Mesenchymal stem cell (in vitro differentiated cells and primary cell): ENCODE measurements at regions not wholly inside any gene's neighbourhood (a gene's known extent, or its start where the extent isn't known, plus 50 kb on each side); places are given as distances from the start of the nearest gene placed in this dataset.
"Not testable (repeated sequence)": the region's sequence is repeated elsewhere in the genome, so short reads cannot be mapped to it uniquely, and the experiment has no call there.

ENCODE experiments used
- DNase-seq: peaks from one replicate; pipeline ENCODE4 v3.0.0-alpha.2; 2013
- H2AFZ ChIP-seq: one replicate; pipeline ENCODE4 v1.6.1; 2013; ENCODE audit warnings: low read depth, mild to moderate bottlenecking, control low read depth, inconsistent platforms, low read length, moderate library complexity
- H2AK5ac ChIP-seq: 2 replicates; pipeline ENCODE4 v1.6.1; 2013; ENCODE audit warnings: low read length, moderate library complexity, mild to moderate bottlenecking, inconsistent platforms; ENCODE audit not compliant: severe bottlenecking
- H2BK120ac ChIP-seq: one replicate; pipeline ENCODE4 v1.6.1; 2013; ENCODE audit warnings: low read depth, mild to moderate bottlenecking, inconsistent platforms, low read length, moderate library complexity
- H2BK12ac ChIP-seq, 2 experiments: one replicate each; pipeline ENCODE4 v1.6.1; 2013; ENCODE audit warnings: inconsistent platforms in 2 of 2, low read length in 2 of 2, mild to moderate bottlenecking in 2 of 2, moderate library complexity in 2 of 2, control low read depth in 1 of 2
- H2BK15ac ChIP-seq: one replicate; pipeline ENCODE4 v1.6.1; 2013; ENCODE audit warnings: mild to moderate bottlenecking, low read depth, inconsistent platforms; ENCODE audit not compliant: poor library complexity, severe bottlenecking
- H2BK5ac ChIP-seq: 2 replicates; pipeline ENCODE4 v1.6.1; 2013; ENCODE audit warnings: low read depth, mild to moderate bottlenecking, low read length, control low read depth, inconsistent platforms; ENCODE audit not compliant: poor library complexity, severe bottlenecking
- H3K14ac ChIP-seq, 2 experiments: one replicate each; pipeline ENCODE4 v1.6.1; 2013; ENCODE audit warnings: inconsistent platforms in 2 of 2, low read length in 2 of 2, control low read depth in 1 of 2, mild to moderate bottlenecking in 1 of 2, moderate library complexity in 1 of 2
- H3K18ac ChIP-seq, 2 experiments: one replicate each; pipeline ENCODE4 v1.6.1; 2013; ENCODE audit warnings: inconsistent platforms in 2 of 2, low read length in 2 of 2, control low read depth in 1 of 2, low read depth in 1 of 2, mild to moderate bottlenecking in 1 of 2
- H3K23ac ChIP-seq, 2 experiments: one replicate each; pipeline ENCODE4 v1.6.1; 2013; ENCODE audit warnings: inconsistent platforms in 2 of 2, low read length in 2 of 2, mild to moderate bottlenecking in 2 of 2, moderate library complexity in 2 of 2, control low read depth in 1 of 2
- H3K27ac ChIP-seq: 2 replicates; pipeline ENCODE4 v1.5.1; 2013; ENCODE audit warnings: mild to moderate bottlenecking, moderate library complexity, low read length, control low read depth, inconsistent platforms; ENCODE audit not compliant: poor library complexity, severe bottlenecking
- H3K27me3 ChIP-seq, 2 experiments: 2 replicates each; pipeline versions ENCODE4 v1.6.1 to v1.7.0; 2013; ENCODE audit warnings: low read length in 2 of 2, mild to moderate bottlenecking in 2 of 2, moderate library complexity in 2 of 2, control low read depth in 1 of 2, inconsistent platforms in 1 of 2; ENCODE audit not compliant: control insufficient read depth in 1 of 2, insufficient read depth in 1 of 2
- H3K36me3 ChIP-seq, 2 experiments: 2 replicates each; pipeline versions ENCODE4 v1.6.1 to v1.7.0; 2013; ENCODE audit warnings: low read length in 2 of 2, control low read depth in 1 of 2, inconsistent platforms in 1 of 2, low read depth in 1 of 2, mild to moderate bottlenecking in 1 of 2; ENCODE audit not compliant: insufficient read depth in 2 of 2, control insufficient read depth in 1 of 2
- H3K4ac ChIP-seq, 2 experiments: one replicate each; pipeline ENCODE4 v1.6.1; 2013; ENCODE audit warnings: inconsistent platforms in 2 of 2, low read length in 2 of 2, mild to moderate bottlenecking in 2 of 2, moderate library complexity in 2 of 2, control low read depth in 1 of 2, low read depth in 1 of 2
- H3K4me1 ChIP-seq: 2 replicates; pipeline ENCODE4 v1.6.1; 2013; ENCODE audit warnings: low read depth, low read length, control low read depth; ENCODE audit not compliant: control insufficient read depth, insufficient read depth
- H3K4me2 ChIP-seq: 2 replicates; pipeline ENCODE4 v1.6.1; 2013; ENCODE audit warnings: low read length, mild to moderate bottlenecking, inconsistent platforms; ENCODE audit not compliant: poor library complexity, severe bottlenecking
- H3K4me3 ChIP-seq, 2 experiments: 2 replicates each; pipeline versions ENCODE4 v1.5.1 to v1.7.0; 2013; ENCODE audit warnings: low read length in 2 of 2, mild to moderate bottlenecking in 2 of 2, control low read depth in 1 of 2, low read depth in 1 of 2; ENCODE audit not compliant: insufficient read depth in 1 of 2
- H3K79me1 ChIP-seq: replicated peaks from 2 replicates; pipeline ENCODE4 v1.6.1; 2013; ENCODE audit warnings: mild to moderate bottlenecking, control low read depth, low read length, inconsistent platforms; ENCODE audit not compliant: poor library complexity, severe bottlenecking
- H3K9ac ChIP-seq: 2 replicates; pipeline ENCODE4 v1.7.0; 2013; ENCODE audit warnings: mild to moderate bottlenecking, low read length, moderate library complexity
- H3K9me3 ChIP-seq: 2 replicates; pipeline ENCODE4 v1.7.0; 2013; ENCODE audit warnings: mild to moderate bottlenecking, low read length; ENCODE audit not compliant: control insufficient read depth
- H4K8ac ChIP-seq: one replicate; pipeline ENCODE4 v1.6.1; 2013; ENCODE audit warnings: inconsistent platforms, mild to moderate bottlenecking, low read length, moderate library complexity
- H4K91ac ChIP-seq: one replicate; pipeline ENCODE4 v1.6.1; 2013; ENCODE audit warnings: mild to moderate bottlenecking, low read length, inconsistent platforms
- WGBS: methylation state at CpG from one replicate; pipeline ENCODE4 v1.1.7; 2013; ENCODE audit warnings: mixed read lengths; 5-methylcytosine and 5-hydroxymethylcytosine counted together

- not testable (repeated sequence) for H3K27me3 ChIP-seq, H3K79me1 ChIP-seq, H3K9ac ChIP-seq, DNase-seq, H2AK5ac ChIP-seq, H3K9me3 ChIP-seq, H3K4me1 ChIP-seq, H3K27ac ChIP-seq, H3K18ac ChIP-seq, H3K4ac ChIP-seq, H2AFZ ChIP-seq, H2BK12ac ChIP-seq, H4K8ac ChIP-seq, H3K23ac ChIP-seq, H2BK5ac ChIP-seq, H2BK15ac ChIP-seq, H3K4me3 ChIP-seq, H3K4me2 ChIP-seq, H4K91ac ChIP-seq, H3K36me3 ChIP-seq, H3K14ac ChIP-seq, H2BK120ac ChIP-seq
These were observed 607.7 kb downstream of the RPIA start for GRCh38 chr2:89299196-89299595.

GRCh38 chr2:89305623-89306022, 614.1 kb downstream of the RPIA start:
- not testable (repeated sequence) for H3K27ac ChIP-seq, H3K36me3 ChIP-seq, H4K91ac ChIP-seq, H3K27me3 ChIP-seq, H2BK12ac ChIP-seq, H3K18ac ChIP-seq, H3K4me2 ChIP-seq, H3K4me3 ChIP-seq, H3K9me3 ChIP-seq, H3K23ac ChIP-seq, H3K9ac ChIP-seq, H3K4me1 ChIP-seq, H3K14ac ChIP-seq, H2BK5ac ChIP-seq, H2AK5ac ChIP-seq, H2BK15ac ChIP-seq, H2BK120ac ChIP-seq, H2AFZ ChIP-seq, DNase-seq, H3K4ac ChIP-seq, H3K79me1 ChIP-seq, H4K8ac ChIP-seq
- no CpG with 5 or more reads among the region's 2 CpGs for WGBS

GRCh38 chr2:89306869-89307637, 615.6 kb downstream of the RPIA start:
- not testable (repeated sequence) for H2BK120ac ChIP-seq, H3K18ac ChIP-seq, H3K4me1 ChIP-seq, H3K9ac ChIP-seq, H2BK5ac ChIP-seq, H3K23ac ChIP-seq, H3K14ac ChIP-seq, H4K91ac ChIP-seq, H3K4me3 ChIP-seq, H4K8ac ChIP-seq, H3K27me3 ChIP-seq, H3K4ac ChIP-seq, H3K4me2 ChIP-seq, H2AK5ac ChIP-seq, H2BK12ac ChIP-seq, H3K36me3 ChIP-seq, H2AFZ ChIP-seq, H3K9me3 ChIP-seq, H3K27ac ChIP-seq, DNase-seq, H3K79me1 ChIP-seq, H2BK15ac ChIP-seq
- WGBS = no CpG with 5 or more reads among the region's 8 CpGs

GRCh38 chr2:89318990-89319389, 627.5 kb downstream of the RPIA start:
- not testable (repeated sequence) for H3K18ac ChIP-seq, DNase-seq, H4K8ac ChIP-seq, H2BK120ac ChIP-seq, H3K27ac ChIP-seq, H2BK12ac ChIP-seq, H3K79me1 ChIP-seq, H2AK5ac ChIP-seq, H2AFZ ChIP-seq, H4K91ac ChIP-seq, H3K4ac ChIP-seq, H3K4me2 ChIP-seq, H3K27me3 ChIP-seq, H3K9ac ChIP-seq, H2BK15ac ChIP-seq, H3K4me3 ChIP-seq, H3K36me3 ChIP-seq, H3K4me1 ChIP-seq, H2BK5ac ChIP-seq, H3K9me3 ChIP-seq, H3K23ac ChIP-seq, H3K14ac ChIP-seq
- WGBS = no CpG with 5 or more reads among the region's 6 CpGs
